ENCODE measurements at regions not wholly inside any gene's neighbourhood (a gene's known extent, or its start where the extent isn't known, plus 50 kb on each side); places are given as distances from the start of the nearest gene placed in this dataset.

GRCh38 chrX:39721566-39722279 is 376.0 kb downstream of the BCOR start:
- TF ChIP-seq CTCF (IDR thresholded peaks at IDR 0.05; ENCODE audit: low read depth, low read length) (no peak), EZH2phosphoT487 (IDR thresholded peaks at IDR 0.05; ENCODE audit: low read depth) (no peak)

All from OCI-LY3 (cell line).